ENCODE measurements at regions not wholly inside any gene's neighbourhood (a gene's known extent, or its start where the extent isn't known, plus 50 kb on each side); places are given as distances from the start of the nearest gene placed in this dataset.
"Not testable (repeated sequence)": the region's sequence is repeated elsewhere in the genome, so short reads cannot be mapped to it uniquely, and the experiment has no call there.

- not testable (repeated sequence) for TF ChIP-seq POLR2A (IDR thresholded peaks at IDR 0.05; ENCODE audit: low read length); GATA1 (IDR thresholded peaks at IDR 0.05; ENCODE audit: low read depth, low read length)
These were observed 75.6 kb downstream of the ZNF467 start for GRCh38 chr7:149697767-149698166.
